ENCODE measurements at regions not wholly inside any gene's neighbourhood (a gene's known extent, or its start where the extent isn't known, plus 50 kb on each side); places are given as distances from the start of the nearest gene placed in this dataset.

DNA sequence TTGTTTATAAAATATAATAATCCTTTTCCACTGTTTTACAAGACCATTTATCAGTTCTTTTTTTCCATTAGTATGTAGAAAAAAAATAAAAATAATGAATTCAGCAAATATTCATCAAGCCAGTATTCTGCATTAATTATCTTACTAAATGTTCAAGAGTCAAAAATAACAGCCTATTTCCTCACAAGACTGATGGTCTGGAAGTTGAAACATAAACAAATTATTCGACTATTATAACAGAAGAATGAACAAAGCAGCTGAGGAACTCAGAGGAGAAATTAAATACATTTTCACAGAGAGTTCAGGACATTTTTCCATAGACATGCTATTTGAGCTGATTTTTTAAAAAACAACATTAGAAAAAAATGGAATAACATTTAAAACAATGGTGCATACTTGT lies 2594.8 kb downstream of the ARAP2 start:
- TF ChIP-seq, protein P1, sequence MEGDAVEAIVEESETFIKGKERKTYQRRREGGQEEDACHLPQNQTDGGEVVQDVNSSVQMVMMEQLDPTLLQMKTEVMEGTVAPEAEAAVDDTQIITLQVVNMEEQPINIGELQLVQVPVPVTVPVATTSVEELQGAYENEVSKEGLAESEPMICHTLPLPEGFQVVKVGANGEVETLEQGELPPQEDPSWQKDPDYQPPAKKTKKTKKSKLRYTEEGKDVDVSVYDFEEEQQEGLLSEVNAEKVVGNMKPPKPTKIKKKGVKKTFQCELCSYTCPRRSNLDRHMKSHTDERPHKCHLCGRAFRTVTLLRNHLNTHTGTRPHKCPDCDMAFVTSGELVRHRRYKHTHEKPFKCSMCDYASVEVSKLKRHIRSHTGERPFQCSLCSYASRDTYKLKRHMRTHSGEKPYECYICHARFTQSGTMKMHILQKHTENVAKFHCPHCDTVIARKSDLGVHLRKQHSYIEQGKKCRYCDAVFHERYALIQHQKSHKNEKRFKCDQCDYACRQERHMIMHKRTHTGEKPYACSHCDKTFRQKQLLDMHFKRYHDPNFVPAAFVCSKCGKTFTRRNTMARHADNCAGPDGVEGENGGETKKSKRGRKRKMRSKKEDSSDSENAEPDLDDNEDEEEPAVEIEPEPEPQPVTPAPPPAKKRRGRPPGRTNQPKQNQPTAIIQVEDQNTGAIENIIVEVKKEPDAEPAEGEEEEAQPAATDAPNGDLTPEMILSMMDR (conservative IDR thresholded peaks at IDR 0.05; ENCODE audit: low read depth, low read length), result no peak
- DNase-seq (ENCODE audit: low read depth), result no peak
- H3K4me3 ChIP-seq (ENCODE audit: low read length), result no peak overlapping the region

DNA sequence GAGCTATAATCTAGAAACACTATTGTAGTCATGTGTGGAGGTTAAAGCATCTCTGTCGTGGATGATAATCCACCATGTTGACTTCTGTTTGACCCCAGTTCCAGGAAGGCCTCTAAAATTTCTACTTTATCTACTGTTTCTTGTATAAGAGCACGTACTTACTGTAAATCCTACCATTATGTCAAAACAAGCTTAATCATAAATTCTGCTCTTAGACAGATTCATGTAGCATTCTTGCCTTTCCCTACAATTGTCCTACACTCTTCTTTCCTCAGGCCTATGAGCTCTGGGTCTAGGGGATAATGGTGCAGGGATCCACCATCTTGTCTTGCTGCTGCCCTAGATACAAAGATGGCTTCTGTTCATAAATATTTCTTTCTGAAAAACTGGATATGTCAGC lies 2594.3 kb downstream of the ARAP2 start:
- TF ChIP-seq, protein P1 (conservative IDR thresholded peaks at IDR 0.05; ENCODE audit: low read depth, low read length), result no peak
- H3K4me3 ChIP-seq (ENCODE audit: low read length), result no peak overlapping the region
- no peak for DNase-seq (ENCODE audit: low read depth)

DNA sequence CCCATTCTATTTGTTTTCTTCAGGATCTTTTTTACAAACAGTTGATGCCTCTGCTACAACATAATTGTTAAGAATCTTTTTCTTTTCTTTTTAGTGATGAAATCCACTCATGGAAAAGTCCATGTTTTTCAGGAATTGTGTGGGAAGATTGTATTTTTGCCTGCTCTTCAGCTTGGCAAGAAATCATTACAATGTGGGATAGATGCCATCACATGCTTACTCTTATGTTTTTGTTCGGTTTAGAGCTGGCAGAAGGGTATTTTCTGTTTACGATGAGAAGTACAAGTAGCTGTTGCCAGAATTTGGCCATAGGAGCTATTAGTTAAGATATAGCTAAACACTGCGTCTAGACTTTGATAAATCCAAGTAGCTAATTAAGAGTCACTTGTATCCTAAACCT lies 2585.3 kb downstream of the ARAP2 start:
- DNase-seq (ENCODE audit: low read depth), result no peak
- no peak overlapping the region for H3K4me3 ChIP-seq (ENCODE audit: low read length)
- TF ChIP-seq, protein P1 (conservative IDR thresholded peaks at IDR 0.05; ENCODE audit: low read depth, low read length), result no peak

DNA sequence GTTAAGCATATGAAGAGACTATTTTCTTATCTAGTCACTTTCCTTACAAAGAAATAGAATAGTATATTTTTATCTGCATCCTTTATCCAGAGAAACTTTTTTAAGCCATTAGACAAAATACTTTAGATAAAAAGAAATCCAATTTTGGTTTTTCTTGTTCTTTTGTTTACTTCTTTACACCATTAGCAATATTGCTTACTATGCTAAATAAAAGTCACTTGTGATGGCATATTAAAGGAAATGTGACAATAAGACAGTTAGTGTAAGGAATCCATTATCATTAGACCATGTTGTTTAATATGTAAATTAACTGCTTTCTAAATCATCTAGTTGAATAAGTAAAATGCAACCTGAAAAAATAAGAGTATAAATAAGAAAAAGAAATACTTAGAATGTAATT lies 2582.7 kb downstream of the ARAP2 start:
- TF ChIP-seq, protein P1 (conservative IDR thresholded peaks at IDR 0.05; ENCODE audit: low read depth, low read length), result no peak
- no peak for DNase-seq (ENCODE audit: low read depth)
- H3K4me3 ChIP-seq (ENCODE audit: low read length), result no peak overlapping the region

DNA sequence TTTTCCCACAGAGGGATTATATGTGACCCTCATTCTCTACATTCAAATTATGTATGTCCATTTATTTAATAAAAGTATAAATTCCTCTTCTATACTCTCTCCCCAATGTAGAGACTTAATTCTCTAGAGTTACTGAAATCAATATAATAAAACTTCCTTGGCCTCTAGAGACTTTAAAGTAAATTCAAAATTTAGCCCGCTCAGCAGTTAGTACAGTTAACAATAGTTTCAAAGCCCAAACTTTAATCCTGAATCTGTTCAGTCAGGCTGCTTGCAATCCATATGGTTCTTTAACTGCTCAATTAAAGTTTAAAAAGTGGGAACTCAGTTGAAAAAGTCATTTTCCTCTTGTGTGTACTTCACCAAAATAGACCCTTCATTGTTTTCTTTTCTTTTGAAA lies 2558.4 kb downstream of the ARAP2 start:
- no peak overlapping the region for H3K4me3 ChIP-seq (ENCODE audit: low read length)
- DNase-seq (ENCODE audit: low read depth), result no peak
- TF ChIP-seq, protein P1 (conservative IDR thresholded peaks at IDR 0.05; ENCODE audit: low read depth, low read length), result no peak

DNA sequence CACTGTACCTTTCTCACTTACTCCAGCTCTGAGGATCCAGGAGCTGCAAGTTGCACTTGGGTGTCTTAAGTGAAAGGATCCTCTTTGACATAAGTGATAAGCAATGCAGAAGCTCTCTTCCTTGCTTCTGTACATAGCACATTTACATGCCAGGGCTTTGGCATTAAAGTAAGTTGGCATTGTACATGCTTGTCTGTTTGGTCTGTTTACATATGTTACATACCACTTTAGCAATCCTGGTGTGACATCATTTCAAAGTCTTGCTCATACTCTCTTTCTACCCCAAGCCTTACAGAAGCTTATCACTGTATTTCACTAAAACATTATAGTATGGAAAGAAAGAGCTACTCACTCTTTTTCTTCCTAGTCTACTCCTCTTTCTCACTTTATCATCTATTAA lies 2548.3 kb downstream of the ARAP2 start:
- DNase-seq (ENCODE audit: low read depth), result no peak
- TF ChIP-seq, protein P1 (conservative IDR thresholded peaks at IDR 0.05; ENCODE audit: low read depth, low read length), result no peak
- H3K4me3 ChIP-seq (ENCODE audit: low read length), result no peak overlapping the region

DNA sequence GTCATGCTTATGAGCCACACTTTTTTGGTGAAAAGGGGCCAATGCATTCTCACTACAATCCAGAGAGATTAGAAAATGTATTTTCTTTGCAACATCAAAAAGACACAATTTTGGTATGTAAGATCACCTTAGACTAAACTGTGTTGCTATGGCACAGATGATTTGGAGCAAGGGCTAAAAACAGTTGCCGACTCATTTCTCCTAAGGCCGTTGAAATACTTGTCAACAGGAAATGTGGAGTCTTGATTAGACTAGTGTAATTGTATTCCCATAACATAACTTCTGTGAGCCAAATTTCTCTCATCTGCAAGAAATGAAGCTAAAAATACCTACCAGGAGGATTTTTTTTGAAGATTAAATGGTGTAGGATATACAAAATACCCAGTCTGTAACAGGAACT lies 2547.7 kb downstream of the ARAP2 start:
- H3K4me3 ChIP-seq (ENCODE audit: low read length), result no peak overlapping the region
- no peak for DNase-seq (ENCODE audit: low read depth)
- TF ChIP-seq, protein P1 (conservative IDR thresholded peaks at IDR 0.05; ENCODE audit: low read depth, low read length), result no peak

Data from retinal pigment epithelial cell (primary cell).